GM19463 (cell line): ENCODE measurements at regions not wholly inside any gene's neighbourhood (a gene's known extent, or its start where the extent isn't known, plus 50 kb on each side); places are given as distances from the start of the nearest gene placed in this dataset.

Experiments
- ATAC-seq: cut with Tn5 transposase; IDR thresholded peaks from one replicate; pipeline ENCODE4 v1.9.1; 2021; ENCODE audit warnings: mild to moderate bottlenecking, moderate library complexity; ENCODE audit not compliant: unreplicated experiment

DNA sequence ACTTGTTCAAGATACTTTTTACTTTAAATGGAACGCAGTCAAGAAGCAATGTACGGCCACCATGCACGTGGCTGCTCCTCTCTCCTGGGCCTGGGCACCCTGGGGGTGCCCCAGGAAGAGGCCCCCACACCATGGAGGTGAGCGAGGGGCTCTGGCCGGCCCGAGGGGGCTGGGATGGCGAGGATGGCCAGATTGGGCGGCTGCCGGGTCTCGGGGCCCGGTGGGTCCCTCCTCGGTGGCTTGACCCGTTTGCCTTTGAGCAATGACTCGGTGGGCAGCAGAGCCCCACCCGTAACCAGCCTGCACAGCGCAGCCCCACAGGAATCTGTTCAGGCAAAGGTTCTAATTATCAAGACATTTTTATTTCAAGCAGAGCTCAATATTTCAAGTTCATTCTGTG, 167.4 kb downstream of the BRD1 start:
- ATAC-seq, result no peak

DNA sequence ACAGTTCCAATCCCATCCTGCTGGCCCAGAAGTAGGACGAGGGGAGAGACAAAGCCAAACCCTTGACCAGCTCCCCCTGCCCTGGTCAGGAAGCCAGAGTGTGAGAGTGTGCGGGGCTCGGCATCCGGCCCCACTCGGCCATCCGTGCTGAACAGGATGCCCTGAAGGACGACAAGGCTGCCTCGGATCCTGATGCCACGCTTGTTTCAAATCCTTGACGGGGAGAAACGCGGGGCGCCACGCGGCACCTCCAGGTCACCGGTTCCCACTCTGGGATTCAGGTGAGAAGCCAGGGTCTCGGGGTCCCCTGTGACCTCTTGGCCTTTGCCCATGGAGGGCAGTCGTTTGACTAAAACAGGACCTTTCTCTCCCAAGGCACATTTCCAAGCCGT, 167.8 kb downstream of the BRD1 start:
- ATAC-seq, result no peak

DNA sequence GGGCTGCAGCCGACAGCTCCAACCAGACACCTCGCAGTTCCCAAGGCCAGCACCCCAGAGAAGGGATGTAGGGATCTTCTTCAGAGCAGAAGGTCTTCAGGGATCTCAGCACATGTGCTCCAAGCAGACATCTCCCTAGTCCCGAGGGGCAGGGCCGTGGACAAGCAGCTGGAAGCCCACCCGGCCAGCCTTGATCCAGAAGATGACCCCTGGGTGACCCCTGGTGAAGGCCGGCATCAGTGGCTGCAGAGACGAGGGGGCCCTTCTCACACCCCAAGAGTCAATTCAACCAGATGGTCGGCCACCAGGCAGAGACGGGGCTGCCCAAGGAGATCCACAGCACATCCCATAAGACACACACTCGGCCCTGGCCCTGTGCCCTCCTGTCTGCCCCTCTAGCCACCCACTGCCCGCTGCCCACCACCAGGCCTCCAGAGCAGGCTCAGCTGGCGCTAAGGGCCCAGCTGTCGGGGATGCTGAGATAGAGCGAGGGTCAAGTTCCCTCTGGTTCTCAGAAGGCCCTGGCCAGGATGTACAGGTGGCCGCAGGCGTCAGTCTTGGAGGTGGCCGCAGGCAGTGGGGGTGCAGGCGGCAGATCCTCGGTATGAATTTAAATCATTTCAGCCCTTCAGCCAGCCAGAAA, 168.3 kb downstream of the BRD1 start:
- ATAC-seq, result no peak

DNA sequence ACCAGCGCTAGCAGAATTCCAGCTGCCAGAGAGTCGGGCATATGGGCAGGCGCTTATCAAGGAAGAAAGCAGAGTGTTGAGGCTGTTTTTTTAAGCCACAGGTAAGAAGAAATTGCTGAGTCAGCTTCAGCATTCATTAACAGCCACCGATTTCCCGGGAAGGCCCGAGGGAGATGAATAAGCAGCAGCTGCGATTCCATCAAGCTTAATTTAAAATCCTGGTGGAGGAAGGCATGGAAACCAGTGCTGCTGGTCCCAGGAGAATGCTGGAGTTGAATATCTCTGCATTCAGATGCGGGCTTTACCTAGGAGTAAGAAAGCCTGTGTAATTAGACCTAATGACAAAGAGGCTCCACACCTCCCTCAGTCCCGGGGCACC, 168.8 kb downstream of the BRD1 start:
- ATAC-seq, result no peak

GRCh38 chr22:49657974-49658590, 169.6 kb downstream of the BRD1 start:
- no peak for ATAC-seq

DNA sequence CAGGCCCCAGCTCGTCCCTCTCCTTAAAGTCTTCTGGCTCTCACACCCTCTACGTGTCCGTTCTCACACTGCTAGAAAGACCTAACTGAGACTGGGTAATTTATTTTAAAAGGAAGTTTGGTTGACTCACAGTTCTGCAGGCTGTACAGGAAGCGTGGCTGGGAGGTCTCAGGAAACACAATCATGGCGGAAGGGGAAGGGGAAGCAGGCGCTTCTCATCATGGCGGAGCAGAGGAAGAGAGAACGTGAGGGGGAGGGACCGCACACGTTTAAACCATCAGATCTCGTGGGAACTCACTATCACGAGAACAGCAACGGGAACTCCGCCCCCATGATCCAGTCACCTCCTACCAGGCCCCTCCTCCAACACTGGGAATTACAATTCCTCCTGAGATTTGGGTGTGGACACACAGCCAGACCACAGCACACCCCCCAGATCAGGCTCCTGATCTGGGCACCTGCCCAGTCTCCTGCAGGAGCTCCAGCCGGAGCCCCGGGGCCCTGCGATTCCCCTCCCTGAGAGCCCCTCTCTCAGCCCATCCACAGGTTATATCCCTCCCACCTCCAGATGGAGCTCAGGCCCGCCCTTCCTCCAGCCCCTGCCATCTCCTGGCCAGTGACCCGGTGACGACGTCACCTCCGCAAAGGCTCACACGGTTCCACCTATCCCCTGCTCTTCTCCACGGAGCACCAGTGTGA, 170.2 kb downstream of the BRD1 start:
- ATAC-seq, result peak; percentile 62

DNA sequence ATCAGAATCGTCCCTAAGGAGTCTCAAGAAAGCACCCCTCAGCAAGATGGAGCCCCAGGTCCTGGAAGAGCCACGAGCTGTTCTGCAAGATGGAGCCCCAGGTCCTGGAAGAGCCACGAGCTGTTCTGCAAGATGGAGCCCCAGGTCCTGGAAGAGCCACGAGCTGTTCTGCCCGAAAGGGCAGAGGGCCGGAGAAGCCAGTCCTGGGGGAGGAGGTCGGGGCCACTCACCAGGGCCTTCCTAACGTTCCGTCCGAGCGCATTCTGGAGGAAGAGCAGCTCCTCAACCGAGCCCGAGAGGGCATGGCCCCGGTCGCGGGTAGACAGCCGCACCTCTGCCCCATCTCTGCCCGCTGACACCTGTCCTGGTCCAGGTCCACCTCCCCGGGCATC, 170.8 kb downstream of the BRD1 start:
- ATAC-seq, result peak; percentile 33

- ATAC-seq, result no peak
Measured at GRCh38 chr22:49656291-49656851, 171.3 kb downstream of the BRD1 start.

DNA sequence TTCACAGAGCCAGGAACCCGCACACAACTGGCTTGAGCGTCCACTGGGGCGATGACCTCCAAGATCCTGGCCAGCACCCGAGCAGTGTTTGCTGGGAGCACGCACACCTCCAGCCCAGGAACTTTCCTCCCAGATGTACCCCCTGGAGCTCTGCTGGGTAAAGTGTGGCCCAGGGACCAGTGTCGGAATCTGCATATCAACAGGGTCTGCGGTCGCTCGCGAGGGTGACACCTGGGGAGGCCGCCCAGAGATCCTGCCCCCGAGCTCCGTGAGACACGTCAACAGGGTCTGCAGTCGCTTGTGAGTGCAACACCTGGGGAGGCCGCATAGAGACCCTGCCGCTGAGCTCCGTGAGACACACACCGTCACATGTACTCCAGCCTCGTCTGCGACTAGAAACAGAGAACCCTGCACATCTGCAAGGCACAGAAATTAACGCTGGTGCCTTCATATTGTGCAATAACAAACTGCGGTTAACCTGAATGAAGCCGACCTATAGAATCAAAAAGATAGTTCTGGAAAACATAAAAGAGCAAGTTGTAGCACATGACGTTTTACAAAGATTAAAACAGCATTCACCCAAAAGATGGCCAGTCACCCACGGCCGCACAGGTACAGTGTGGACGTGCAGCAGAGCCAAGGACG, 172.4 kb downstream of the BRD1 start:
- no peak for ATAC-seq

- no peak for ATAC-seq
Measured at GRCh38 chr22:49650336-49651241, 177.1 kb downstream of the BRD1 start.

DNA sequence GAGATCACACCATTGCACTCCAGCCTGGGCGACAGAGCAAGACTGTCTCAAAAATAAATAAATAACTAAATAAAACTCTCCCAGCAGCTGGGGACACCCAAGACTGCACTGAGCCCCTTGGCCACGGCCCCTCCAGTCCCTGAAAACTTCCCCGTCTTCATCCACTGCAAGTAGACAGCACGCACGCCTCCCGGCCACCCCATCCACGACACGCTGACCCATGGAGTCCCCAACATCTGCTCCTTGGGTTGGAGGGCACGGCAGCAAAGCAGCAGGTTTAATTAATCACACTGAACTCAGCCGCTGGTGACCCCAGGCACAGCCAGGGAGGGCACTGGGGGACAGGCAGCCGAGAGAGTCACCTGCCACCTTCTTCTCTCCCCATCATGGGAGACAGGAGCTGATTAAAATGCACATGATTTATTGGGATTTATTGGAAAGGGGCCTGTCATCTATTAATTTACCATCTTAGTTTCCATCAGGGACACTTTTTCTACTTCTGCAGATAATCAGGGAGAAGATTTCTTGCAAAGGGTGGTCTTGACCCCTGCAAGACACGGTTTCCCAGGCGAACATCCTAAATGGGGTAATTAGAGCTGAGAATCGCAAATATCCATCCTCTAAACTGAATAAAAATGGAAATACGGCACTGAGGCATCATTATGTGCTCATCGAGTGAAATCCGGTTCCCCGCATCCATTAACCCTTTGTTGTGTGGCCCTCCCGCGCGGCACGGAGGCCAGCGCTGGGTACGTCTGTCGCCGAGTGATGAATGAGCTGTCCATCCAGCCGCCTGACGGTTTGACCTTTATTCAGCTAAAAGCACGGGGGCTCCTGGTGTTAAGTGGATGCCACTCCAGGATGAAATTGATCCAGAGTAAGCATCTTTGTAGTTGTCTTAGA, 178.3 kb downstream of the BRD1 start:
- ATAC-seq, result no peak

DNA sequence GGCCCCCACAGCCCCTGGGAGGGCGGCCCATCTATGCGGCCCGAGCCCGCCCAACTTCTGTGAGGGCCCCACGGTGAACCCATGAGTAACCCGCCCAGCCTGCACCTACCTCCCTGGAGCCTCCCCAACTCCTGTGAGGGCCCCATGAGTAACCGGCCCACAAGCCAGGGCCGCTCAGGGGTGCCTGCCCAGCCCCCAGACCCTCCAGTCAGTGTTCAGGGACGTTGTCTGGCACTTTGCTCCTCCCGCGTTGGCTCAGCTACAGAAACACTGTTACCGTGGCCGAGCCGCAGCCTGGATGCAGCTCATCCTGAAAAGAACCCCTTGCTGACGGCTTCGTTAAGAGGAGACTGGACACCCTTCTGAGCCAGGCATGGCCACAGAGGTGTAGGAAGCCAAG, 179.6 kb downstream of the BRD1 start:
- no peak for ATAC-seq

DNA sequence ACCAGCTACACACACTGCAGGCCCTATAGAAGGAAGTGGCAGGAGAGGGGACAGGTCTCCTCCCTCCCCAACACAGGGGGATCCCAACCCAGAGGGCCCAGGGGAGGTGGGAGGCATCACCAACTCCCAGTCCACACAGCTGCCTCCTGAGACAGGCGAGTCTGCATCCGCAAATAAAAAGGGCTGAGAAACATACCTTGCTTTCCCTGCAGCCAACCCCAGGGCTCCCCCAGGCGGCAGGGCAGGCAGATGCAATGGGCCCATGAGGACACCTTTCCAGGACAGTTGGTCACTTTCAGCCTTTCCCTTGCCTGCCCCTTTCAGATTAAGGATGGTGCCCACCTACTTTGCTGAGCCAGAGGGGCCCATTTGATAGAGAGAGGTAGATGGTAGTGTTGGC, 180.0 kb downstream of the BRD1 start:
- ATAC-seq, result no peak

- no peak for ATAC-seq
Measured at GRCh38 chr22:49646876-49647275, 180.8 kb downstream of the BRD1 start.

- no peak for ATAC-seq
Measured at GRCh38 chr22:49645791-49646550, 181.7 kb downstream of the BRD1 start.

GRCh38 chr22:49645257-49645656, 182.4 kb downstream of the BRD1 start:
- ATAC-seq, result no peak

GRCh38 chr22:49643998-49644397, 183.7 kb downstream of the BRD1 start:
- ATAC-seq, result no peak

DNA sequence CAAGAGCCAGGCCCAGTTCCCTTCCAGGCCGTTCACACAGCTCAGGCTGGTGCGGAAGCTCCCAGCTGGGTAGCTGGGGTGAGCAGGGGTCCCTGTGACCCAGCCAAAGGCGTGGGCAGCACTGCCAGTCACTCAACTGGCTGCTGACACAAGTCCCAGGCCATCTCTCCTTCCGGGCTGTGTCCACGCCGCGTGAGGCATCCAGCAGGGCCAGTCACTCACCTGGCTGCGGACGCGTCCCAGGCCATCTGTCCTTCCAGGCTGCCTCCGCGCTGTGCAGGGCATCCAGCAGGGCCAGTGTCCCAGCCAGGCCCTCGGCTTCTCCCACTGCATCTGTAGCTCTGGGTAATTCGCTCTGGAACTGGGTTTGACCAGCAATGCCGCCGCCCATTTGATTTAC, 184.2 kb downstream of the BRD1 start:
- no peak for ATAC-seq

- no peak for ATAC-seq
Measured at GRCh38 chr22:49642741-49643140, 184.9 kb downstream of the BRD1 start.
